Gastrocnemius medialis (tissue), 4 donors: ENCODE measurements at regions not wholly inside any gene's neighbourhood (a gene's known extent, or its start where the extent isn't known, plus 50 kb on each side); places are given as distances from the start of the nearest gene placed in this dataset.

ENCODE experiments used
- ATAC-seq, 2 donors: fragments of 150-250 bp; one replicate each; pipeline ENCODE4 v1.9.1; 2016
- DNase-seq, 2 donors: peaks; one replicate each; pipeline ENCODE4 v3.0.0-alpha.2; 2019
- H3K27ac ChIP-seq, 4 donors: fragments of 200-600 bp; sonication (generic); 1 replicate in 1 of 4; 2 replicates in 3 of 4; pipeline ENCODE4 v1.5.1; 2016 to 2018; ENCODE audit warnings: mild to moderate bottlenecking in 2 of 4, moderate library complexity in 1 of 4
- H3K27me3 ChIP-seq, 3 donors: fragments of 200-600 bp; sonication (generic) in 2 of 3; 1 replicate in 1 of 3; 2 replicates in 2 of 3; pipeline versions ENCODE4 v1.5.1 to v1.6.0; 2016 to 2019; ENCODE audit warnings: mild to moderate bottlenecking in 1 of 3, moderate library complexity in 1 of 3
- H3K36me3 ChIP-seq, 2 donors: fragments of 200-600 bp; sonication (generic) in 1 of 2; one replicate each; pipeline ENCODE4 v1.5.1; 2017 to 2018
- H3K4me1 ChIP-seq, 2 donors: fragments of 200-600 bp; sonication (generic) in 1 of 2; one replicate each; pipeline ENCODE4 v1.5.1; 2016 to 2017; ENCODE audit warnings: mild to moderate bottlenecking in 2 of 2
- H3K4me3 ChIP-seq, 4 donors: fragments of 200-600 bp; sonication (generic) in 3 of 4; 1 replicate in 1 of 4; 2 replicates in 3 of 4; pipeline ENCODE4 v1.5.1; 2016 to 2019; ENCODE audit warnings: mild to moderate bottlenecking in 2 of 4
- H3K9me3 ChIP-seq, 3 donors: fragments of 200-600 bp; sonication (generic) in 2 of 3; 1 replicate in 1 of 3; 2 replicates in 2 of 3; pipeline ENCODE4 v1.5.1; 2016 to 2019
- CTCF ChIP-seq, 5 experiments: fragments of 450-650 bp in 3 of 5; fragments of 200-600 bp in 2 of 5; sonication (generic) in 2 of 5; IDR thresholded peaks in 4 of 5; conservative IDR thresholded peaks in 1 of 5; 1 replicate in 4 of 5; 2 replicates in 1 of 5; pipeline ENCODE4 v1.5.1; 2016 to 2019; ENCODE audit warnings: antibody characterized with exemption in 5 of 5, mild to moderate bottlenecking in 3 of 5, moderate library complexity in 3 of 5
- POLR2A ChIP-seq, 2 donors: fragments of 450-650 bp; IDR thresholded peaks; one replicate each; pipeline ENCODE4 v1.6.1; 2017; ENCODE audit warnings: antibody characterized with exemption in 2 of 2, mild to moderate bottlenecking in 2 of 2, moderate library complexity in 2 of 2
- in situ Hi-C, 4 donors: fragments of 200-750 bp; cut with MboI; loops; one replicate each; pipeline versions ENCODE4 v1.15.0 to v1.8.0; 2017; ENCODE audit warnings: low sequenced_read_pairs in 4 of 4
- intact Hi-C: fragments of 100-400 bp; cut with DNase I; formaldehyde crosslinking; loops from one replicate; pipeline ENCODE4 v1.15.1; 2023; ENCODE audit warnings: low total_unique reads

- in situ Hi-C loops: no loop called here
- intact Hi-C loops: no loop called here
- ATAC-seq (no peak), DNase-seq (no peak)
- H3K27me3 ChIP-seq: no peaks in the 10 kb centered on the region
- H3K27ac ChIP-seq: no peak overlapping the region
- no peaks in the 10 kb centered on the region for H3K9me3 ChIP-seq
- TF ChIP-seq CTCF (IDR thresholded peaks at IDR 0.05 in 4 of 5, conservative IDR thresholded peaks at IDR 0.05 in 1 of 5) (no peak), POLR2A (IDR thresholded peaks at IDR 0.05) (no peak)
- no peaks in the 10 kb centered on the region for H3K36me3 ChIP-seq
- H3K4me3 ChIP-seq: no peak overlapping the region
- H3K4me1 ChIP-seq: no peaks in the 10 kb centered on the region
Measured at GRCh38 chr4:186920992-186921391, 197.3 kb upstream of the FAT1 start.

- no peaks in the 10 kb centered on the region for H3K9me3 ChIP-seq
- TF ChIP-seq POLR2A (IDR thresholded peaks at IDR 0.05): no peak
- TF ChIP-seq CTCF (IDR thresholded peaks at IDR 0.05 in 4 of 5, conservative IDR thresholded peaks at IDR 0.05 in 1 of 5): no peak
- no peak overlapping the region for H3K27ac ChIP-seq
- in situ Hi-C loops (no loop called here), intact Hi-C loops (no loop called here)
- H3K4me1 ChIP-seq: no peaks in the 10 kb centered on the region
- ATAC-seq (no peak), DNase-seq (no peak)
- H3K36me3 ChIP-seq: no peaks in the 10 kb centered on the region
- no peaks in the 10 kb centered on the region for H3K27me3 ChIP-seq
- H3K4me3 ChIP-seq: no peak overlapping the region
Measured at GRCh38 chr4:186924723-186925122, 201.1 kb upstream of the FAT1 start.

GRCh38 chr4:186927624-186928023, 204.0 kb upstream of the FAT1 start:
- TF ChIP-seq POLR2A (IDR thresholded peaks at IDR 0.05) (no peak), CTCF (IDR thresholded peaks at IDR 0.05 in 4 of 5, conservative IDR thresholded peaks at IDR 0.05 in 1 of 5) (no peak)
- Histone ChIP-seq H3K27ac (no peak overlapping the region), H3K9me3 (no peaks in the 10 kb centered on the region), H3K4me3 (no peak overlapping the region), H3K4me1 (no peaks in the 10 kb centered on the region), H3K27me3 (no peaks in the 10 kb centered on the region), H3K36me3 (no peaks in the 10 kb centered on the region)
- in situ Hi-C loops (no loop called here), intact Hi-C loops (no loop called here)
- DNase-seq (no peak), ATAC-seq (no peak)

- ATAC-seq (no peak), DNase-seq (no peak)
- H3K36me3 ChIP-seq: no peaks in the 10 kb centered on the region
- no peak overlapping the region for H3K4me3 ChIP-seq
- no peaks in the 10 kb centered on the region for H3K9me3 ChIP-seq
- intact Hi-C loops: no loop called here
- no peaks in the 10 kb centered on the region for H3K4me1 ChIP-seq
- no peaks in the 10 kb centered on the region for H3K27me3 ChIP-seq
- in situ Hi-C loops: no loop called here
- no peak for TF ChIP-seq POLR2A (IDR thresholded peaks at IDR 0.05)
- no peak for TF ChIP-seq CTCF (IDR thresholded peaks at IDR 0.05 in 4 of 5, conservative IDR thresholded peaks at IDR 0.05 in 1 of 5)
- no peak overlapping the region for H3K27ac ChIP-seq
Measured at GRCh38 chr4:186930024-186930423, 206.4 kb upstream of the FAT1 start.

- Histone ChIP-seq H3K4me1 (no peaks in the 10 kb centered on the region), H3K4me3 (no peak overlapping the region), H3K9me3 (no peaks in the 10 kb centered on the region), H3K36me3 (no peaks in the 10 kb centered on the region), H3K27me3 (no peaks in the 10 kb centered on the region), H3K27ac (no peak overlapping the region)
- intact Hi-C loops: no loop called here
- no peak for TF ChIP-seq POLR2A (IDR thresholded peaks at IDR 0.05)
- TF ChIP-seq CTCF (IDR thresholded peaks at IDR 0.05 in 4 of 5, conservative IDR thresholded peaks at IDR 0.05 in 1 of 5): no peak
- no peak for ATAC-seq
- no peak for DNase-seq
- in situ Hi-C loops: no loop called here
Measured at GRCh38 chr4:186931519-186931918, 207.9 kb upstream of the FAT1 start.
